NB4 (cell line): ENCODE measurements at regions not wholly inside any gene's neighbourhood (a gene's known extent, or its start where the extent isn't known, plus 50 kb on each side); places are given as distances from the start of the nearest gene placed in this dataset.

Source experiments
- DNase-seq: peaks from one replicate; pipeline ENCODE4 v3.0.0; 2010; ENCODE audit warnings: low read depth
- H3K4me3 ChIP-seq: one replicate; pipeline ENCODE4 v1.5.1; 2011; ENCODE audit warnings: mild to moderate bottlenecking, low read depth, low read length, moderate library complexity
- MYC ChIP-seq: IDR thresholded peaks from 2 replicates; pipeline ENCODE4 v1.6.1; 2011; ENCODE audit warnings: low read depth, low read length
- POLR2A ChIP-seq: IDR thresholded peaks from 2 replicates; pipeline ENCODE4 v1.6.1; 2011; ENCODE audit warnings: mild to moderate bottlenecking; ENCODE audit not compliant: insufficient read length; ENCODE audit errors: extremely low read depth
- TF ChIP-seq, protein P1 (sequence below): IDR thresholded peaks from 2 replicates; pipeline ENCODE4 v1.6.1; 2011; ENCODE audit warnings: low read depth, low read length
- TF ChIP-seq, protein P2 (sequence below): IDR thresholded peaks from one replicate; pipeline ENCODE4 v1.5.1; 2012; ENCODE audit warnings: low read depth, low read length

DNA sequence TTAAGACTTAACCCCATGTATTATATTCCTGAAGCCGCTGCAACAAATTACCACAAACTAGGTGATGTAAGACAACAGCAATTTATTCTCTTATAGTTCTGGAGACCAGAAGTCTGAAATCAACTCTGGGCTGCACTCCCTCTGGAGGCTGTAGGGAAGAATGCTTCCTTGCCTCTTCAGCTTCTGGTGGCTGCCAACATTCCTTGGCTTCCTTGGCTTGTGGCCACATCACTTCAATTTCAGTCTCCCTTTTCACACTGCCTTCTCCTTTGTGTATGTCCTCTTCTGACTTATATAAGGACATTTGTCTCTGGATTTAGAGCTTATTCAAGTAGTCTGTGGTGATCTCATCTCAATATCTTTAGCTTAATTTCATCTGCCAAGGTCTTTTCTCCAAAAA is 141.6 kb downstream of the DHX35 start:
- DNase-seq, result no peak
- no peak overlapping the region for H3K4me3 ChIP-seq
- TF ChIP-seq, protein P1, sequence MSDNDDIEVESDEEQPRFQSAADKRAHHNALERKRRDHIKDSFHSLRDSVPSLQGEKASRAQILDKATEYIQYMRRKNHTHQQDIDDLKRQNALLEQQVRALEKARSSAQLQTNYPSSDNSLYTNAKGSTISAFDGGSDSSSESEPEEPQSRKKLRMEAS, result no peak
- TF ChIP-seq, protein P2, sequence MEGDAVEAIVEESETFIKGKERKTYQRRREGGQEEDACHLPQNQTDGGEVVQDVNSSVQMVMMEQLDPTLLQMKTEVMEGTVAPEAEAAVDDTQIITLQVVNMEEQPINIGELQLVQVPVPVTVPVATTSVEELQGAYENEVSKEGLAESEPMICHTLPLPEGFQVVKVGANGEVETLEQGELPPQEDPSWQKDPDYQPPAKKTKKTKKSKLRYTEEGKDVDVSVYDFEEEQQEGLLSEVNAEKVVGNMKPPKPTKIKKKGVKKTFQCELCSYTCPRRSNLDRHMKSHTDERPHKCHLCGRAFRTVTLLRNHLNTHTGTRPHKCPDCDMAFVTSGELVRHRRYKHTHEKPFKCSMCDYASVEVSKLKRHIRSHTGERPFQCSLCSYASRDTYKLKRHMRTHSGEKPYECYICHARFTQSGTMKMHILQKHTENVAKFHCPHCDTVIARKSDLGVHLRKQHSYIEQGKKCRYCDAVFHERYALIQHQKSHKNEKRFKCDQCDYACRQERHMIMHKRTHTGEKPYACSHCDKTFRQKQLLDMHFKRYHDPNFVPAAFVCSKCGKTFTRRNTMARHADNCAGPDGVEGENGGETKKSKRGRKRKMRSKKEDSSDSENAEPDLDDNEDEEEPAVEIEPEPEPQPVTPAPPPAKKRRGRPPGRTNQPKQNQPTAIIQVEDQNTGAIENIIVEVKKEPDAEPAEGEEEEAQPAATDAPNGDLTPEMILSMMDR, result peak; percentile 32

DNA sequence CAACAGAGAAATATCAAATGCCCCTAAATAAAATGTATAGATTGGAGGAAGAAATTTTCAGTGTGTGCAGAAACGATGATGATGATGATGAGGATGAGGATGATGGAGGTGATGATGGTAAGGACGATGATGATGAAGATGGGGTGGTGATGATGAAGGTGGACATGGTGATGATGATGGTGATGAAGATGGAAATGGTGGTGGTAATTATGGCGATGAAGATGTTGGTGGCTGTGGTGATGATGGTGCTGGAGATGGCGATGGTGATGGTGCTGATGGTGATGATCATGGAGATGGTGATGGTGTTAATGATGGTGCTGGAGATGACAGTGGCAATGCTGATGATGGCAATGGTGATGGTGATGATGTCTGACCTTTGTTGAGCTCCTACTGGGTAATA is 141.2 kb downstream of the DHX35 start:
- TF ChIP-seq MYC (no peak), POLR2A (no peak)
- TF ChIP-seq, protein P1, result no peak
- TF ChIP-seq, protein P2, result no peak

DNA sequence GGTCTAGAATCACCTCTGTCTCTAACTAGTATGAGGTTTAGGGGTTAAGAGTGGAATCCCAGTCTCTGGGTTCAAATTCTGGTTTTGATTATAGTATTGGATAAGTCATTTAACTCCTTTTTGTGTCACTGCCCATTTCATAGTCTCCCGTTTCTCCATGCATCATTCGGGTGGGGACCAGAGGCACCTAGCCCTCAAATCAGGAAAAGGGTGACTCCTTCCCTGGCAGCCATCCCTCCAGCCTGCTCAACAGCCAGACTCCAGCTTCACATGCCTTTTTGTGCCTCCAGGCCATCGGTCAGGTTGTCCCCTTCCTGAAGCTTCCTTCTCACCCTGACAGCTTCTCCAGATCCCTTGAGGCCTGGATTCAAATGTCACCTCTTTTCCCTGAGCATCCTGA is 139.8 kb downstream of the DHX35 start:
- no peak for DNase-seq
- TF ChIP-seq POLR2A (no peak), MYC (no peak)
- TF ChIP-seq, protein P1, result no peak
- TF ChIP-seq, protein P2, result no peak
- H3K4me3 ChIP-seq, result no peak overlapping the region

More for the DNA sequence above, 141.2 kb downstream of the DHX35 start:
- DNase-seq, result no peak
- H3K4me3 ChIP-seq, result no peak overlapping the region

DNA sequence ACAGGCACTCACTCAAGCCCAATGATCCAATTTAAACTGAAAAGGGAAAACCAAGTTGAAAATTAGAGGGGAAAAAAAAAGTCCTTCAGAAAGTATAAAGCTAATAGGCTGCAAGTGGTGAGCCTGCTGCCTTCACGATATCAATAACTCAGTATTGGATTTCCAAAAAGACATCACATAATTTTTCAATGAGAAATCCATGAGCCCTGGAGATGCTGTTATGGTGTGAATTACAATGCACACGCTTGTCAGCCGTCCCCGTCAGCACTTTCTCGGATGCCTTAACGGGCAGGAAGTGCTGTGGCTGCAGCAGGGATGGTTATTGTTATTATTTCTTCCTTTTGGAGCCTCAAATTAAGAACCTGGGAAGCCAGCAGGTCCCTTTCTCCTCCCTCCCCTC is 138.5 kb downstream of the DHX35 start:
- no peak overlapping the region for H3K4me3 ChIP-seq
- DNase-seq, result no peak
- TF ChIP-seq MYC, result no peak

DNA sequence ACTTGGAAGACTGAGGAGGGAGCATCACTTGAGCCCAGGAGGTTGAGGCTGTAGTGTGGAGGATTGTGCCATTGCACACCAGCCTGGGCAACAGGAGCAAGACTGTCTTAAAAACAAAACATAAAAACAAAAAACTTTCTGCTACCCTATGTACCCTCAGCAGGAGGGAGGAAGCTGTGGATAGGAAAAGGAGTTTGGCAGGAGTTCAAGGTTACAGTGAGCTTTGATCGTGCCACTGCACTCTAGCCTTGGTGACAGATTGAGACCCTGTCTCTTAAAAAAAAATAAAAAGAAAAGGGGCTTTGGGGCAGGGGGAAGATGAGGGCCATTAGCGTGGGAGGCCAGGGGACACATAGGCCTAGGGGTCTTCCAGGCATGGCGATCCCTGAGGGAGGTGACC is 135.7 kb downstream of the DHX35 start:
- DNase-seq, result no peak
- TF ChIP-seq, protein P1, result no peak
- TF ChIP-seq POLR2A (no peak), MYC (no peak)
- TF ChIP-seq, protein P2, result no peak
- H3K4me3 ChIP-seq, result no peak overlapping the region

DNA sequence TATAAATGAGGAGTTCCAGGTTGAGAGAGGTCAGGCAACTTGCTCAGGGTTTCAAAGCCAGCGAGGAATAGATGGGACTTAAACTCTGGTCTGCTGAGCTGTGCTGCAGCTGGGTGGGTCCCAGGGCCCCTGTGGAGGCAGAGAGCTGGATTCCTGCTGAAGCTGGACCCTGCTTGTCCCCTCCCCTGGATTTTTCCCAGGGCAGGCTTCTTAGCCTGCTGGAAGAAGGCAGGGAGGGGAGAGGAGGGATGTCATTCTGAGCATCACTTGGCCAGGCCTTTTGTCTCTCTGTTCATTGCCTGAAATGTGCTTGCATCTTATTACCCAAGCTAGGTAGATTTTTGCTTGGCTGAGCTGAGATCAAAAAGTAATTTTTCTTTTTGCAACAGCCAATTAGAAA is 133.7 kb downstream of the DHX35 start:
- TF ChIP-seq MYC (no peak), POLR2A (no peak)
- TF ChIP-seq, protein P1, result no peak
- TF ChIP-seq, protein P2, result no peak
- no peak overlapping the region for H3K4me3 ChIP-seq
- no peak for DNase-seq
